ENCODE measurements at regions not wholly inside any gene's neighbourhood (a gene's known extent, or its start where the extent isn't known, plus 50 kb on each side); places are given as distances from the start of the nearest gene placed in this dataset.

DNA sequence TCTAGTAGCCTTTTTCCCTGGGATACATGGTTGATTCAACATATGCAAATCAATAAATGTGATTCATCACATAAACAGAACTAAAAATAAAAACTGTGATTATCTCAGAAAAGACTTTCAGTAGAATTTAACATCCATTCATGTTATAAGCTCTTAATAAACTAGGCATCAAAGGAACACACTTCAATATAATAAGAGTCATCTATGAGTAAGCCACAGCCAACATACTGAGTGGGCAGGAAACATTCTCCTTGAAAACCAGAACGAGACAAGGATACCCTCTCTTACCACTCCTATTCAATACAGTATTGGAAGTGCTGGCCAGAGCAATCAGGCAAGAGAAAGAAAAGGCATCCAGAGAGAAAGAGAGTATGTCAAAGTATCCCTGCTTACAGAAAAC lies 239.9 kb downstream of the ATPSCKMT start:
- no peak for DNase-seq

DNA sequence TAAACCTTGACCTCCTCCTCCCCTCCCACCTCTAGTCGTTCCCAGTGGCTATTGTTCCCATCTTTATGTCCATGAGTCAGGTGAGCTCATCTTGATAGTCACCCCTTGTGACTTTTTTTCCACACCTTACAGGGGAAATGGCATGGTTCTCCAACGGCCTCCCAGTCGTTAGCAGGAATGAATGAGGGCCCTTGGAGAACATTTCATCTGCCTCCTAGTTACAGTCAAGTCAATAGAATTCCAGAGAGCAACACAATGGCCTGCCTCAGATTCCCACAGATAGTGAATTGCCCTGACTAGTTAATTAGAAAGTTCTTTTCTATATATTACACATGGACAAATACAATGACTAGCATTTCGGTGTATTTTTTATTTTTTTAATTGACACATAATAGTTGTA lies 262.6 kb downstream of the ATPSCKMT start:
- DNase-seq, result no peak

DNA sequence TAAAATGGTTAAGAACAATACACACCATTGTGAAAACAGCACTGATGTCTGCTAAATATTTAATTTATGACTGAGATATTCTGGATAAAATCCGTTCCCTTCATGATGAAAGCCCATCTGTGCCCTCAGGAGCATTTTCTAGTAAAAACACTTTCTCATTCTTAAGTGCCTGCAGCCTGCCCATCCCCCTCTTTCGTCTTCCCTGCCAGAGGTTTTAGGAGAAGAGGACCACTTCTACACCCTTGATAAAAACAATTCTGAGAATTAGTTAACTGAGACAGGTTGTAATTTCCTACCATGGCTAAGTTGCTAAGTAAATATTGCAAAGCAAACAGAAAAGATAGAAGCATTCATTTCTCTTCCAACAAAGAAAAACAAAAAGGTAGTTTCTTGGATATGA lies 272.6 kb downstream of the ATPSCKMT start:
- DNase-seq, result no peak

DNA sequence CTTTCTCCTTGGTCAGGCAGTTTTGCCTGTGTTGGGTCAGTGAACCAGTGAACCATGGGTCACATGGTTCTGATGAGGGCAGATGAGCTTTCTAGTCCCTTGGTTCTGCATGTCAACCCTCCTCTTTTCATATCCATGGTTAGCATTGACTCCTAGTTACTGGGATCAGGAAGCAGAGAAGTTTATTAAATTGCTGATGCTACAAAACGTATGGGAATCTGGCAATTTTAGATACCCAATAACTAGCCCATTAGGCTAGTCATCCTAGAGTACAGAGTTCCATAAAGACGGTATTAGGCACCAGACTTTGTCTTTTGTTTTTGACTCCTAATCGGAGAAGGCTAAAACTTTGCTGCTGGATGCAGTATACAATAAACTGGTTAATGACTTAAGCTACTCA lies 273.1 kb downstream of the ATPSCKMT start:
- DNase-seq, result no peak

DNA sequence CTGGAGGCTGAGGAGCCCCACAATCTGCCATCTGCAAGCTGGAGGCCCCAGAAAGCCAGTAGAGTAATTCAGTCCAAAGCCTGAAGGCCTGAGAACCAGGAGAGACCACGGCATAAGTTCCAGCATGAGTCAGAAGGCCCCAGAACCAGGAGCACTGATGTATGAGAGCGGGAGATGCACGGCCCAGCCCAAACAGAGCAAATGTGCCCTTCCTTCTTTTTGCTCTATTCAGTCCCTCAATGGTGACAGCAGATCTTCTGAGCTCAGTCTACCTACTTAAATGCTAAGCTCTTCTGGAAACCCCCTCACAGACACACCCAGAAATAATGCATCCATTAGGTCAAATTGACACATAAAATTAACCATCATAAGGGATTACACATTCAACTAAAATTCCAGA lies 277.6 kb downstream of the ATPSCKMT start:
- DNase-seq, result no peak

DNA sequence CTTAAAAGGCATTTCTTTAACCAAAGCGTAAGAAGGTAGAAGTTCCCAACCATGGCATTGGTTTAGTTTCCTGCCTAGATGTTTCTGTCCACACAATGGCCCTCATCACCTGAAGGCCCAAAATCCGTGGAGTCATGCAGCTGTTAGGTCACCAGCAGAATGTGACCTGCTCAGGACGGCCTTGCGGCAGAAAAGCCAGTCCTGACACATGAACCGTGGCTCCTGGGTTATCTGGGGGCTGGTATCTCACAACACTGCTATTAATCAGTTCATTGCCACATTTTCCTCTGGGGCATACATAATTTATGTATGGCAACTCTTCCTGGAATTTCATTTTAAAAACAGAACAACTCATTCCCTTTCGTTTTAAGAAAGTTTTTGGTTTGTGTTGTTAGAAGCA lies 278.4 kb downstream of the ATPSCKMT start:
- no peak for DNase-seq

DNA sequence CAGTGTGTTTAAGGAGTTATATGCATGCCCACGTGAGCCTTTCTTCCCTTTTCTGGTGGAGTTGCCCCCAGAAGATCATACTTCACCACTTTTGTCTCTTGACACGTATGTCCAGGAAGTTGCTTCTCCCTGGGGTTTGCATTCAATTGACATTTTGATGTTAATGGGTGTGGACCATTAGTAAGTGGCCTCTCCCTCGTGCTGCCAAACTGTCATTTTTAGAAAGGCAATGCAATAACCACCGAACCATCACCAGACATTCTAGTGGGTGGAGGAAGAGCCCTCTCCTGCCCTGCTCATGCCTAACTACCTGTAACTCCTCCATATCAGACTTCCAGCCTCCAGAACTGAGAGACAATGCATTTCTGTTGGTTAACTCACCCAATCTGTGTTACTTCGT lies 290.8 kb downstream of the ATPSCKMT start:
- DNase-seq, result no peak

DNA sequence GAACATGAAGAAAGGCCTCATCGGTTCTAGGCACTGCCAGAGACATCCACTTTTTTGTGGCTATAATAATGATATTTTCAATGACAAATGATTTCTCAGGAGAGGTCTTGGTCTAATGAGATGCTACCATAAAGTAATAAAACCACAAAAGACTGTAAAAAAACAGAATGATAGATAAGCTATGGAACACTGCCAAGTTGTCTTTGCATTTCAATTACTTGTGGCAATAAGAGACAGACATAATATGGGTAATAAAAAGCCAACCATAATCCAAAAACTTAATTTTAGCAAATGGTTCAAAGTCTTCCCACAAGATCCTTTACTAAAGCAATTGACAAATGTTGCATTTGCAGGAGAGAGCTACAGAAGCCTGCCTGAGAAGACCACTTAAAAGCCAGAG lies 292.5 kb downstream of the ATPSCKMT start:
- no peak for DNase-seq

DNA sequence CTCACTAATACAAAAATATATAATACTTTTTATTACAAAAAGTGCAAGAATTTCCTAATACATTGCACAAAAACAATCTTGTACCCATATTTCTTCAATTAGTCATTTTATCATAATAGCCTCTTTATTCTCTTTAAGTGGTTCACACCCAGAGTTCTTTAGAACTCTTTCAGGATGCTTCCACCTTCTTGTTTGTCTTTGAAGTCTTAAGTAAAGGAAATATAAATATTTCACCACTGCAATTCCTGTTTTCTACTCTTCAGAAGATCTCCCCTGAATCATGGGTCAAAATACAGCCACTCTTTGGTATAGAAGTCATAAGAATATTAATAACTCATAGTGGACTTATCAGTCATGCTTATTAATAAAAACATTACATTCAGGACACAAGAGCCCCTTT lies 293.0 kb downstream of the ATPSCKMT start:
- DNase-seq, result no peak

DNA sequence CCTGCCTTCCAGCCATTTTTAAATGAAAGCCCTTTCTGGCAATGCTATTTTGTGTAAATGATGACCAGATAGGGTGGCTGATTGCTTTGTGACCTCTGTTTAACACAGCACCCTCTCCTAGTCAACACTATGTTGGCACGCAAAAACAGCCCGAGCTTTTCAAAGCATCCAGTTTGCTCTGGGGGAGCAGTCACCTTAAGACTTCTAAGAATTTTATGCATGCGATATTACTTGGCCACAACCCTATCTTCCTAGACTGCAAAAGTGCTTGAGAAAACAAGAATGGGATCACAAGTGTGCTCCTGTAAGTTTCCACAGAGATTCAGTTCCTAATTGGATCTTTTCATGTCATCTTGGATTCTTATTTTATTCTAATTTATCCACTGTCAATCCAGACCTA lies 294.1 kb downstream of the ATPSCKMT start:
- DNase-seq, result no peak

DNA sequence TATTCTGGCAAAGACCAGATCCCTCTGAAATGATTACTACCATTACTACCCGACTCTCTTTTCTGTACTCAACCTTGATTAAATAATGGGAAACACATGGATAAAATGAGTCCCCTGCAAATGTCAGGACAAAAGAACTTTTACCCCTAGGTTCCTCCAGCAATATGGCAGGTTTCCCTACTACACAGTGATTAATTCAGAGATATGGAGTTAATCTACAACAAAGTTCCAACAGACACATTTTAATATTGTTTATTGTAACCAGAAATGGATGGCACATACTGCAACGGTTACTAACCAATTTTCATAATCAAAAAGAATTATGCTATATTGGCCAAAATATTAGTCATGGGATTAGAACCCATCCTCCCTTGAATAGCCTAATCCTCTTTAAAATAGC lies 294.8 kb downstream of the ATPSCKMT start:
- DNase-seq, result no peak

DNA sequence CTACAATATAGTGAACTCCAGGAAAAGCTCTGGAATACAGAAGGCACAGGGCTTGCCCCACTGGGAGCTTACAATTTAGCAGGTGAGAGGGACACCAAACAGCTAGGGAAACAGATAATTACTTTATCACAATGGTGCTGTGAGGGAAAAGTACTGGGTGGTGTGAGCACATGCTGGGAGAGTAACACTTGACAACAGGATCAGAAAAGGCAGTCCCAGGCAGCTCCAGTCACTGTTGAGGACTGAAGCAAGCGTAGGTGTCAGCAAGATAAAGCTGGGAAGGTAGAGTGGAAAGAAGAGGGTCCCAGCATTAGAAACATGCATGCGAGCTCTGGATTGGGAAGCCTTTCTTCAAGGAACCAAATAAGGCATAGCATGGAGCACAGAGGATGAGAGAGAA lies 296.0 kb downstream of the ATPSCKMT start:
- no peak for DNase-seq

DNA sequence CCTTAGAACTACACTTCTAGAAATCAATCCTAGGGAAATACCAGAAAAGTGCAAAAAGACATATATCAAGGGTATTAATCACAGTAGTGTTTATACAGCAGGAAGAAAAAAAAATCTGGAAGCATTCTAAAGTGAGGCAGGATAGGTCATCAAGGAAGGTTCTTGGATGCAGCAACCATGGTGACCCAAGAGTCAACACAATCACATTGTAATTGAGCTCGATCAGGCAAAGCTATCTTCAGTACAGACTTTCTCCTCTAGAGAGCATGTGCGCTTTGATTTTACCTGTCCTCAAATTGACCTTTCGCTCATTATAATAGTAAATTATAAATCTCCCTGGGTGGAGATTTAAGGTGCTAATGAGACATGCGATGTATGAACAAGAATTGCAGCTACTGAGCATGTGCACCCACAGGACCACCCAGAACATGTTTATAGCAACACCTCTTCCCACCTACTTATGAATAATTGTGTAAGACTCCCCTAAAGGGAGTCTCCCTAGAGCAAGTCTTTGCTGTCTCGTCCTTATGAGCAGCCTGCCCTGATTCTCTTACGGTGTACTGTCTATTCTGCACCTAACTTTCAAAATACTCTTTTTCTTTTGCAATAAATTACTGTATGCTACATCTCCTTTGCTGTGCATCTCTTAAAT lies 297.7 kb downstream of the ATPSCKMT start:
- DNase-seq, result no peak

DNA sequence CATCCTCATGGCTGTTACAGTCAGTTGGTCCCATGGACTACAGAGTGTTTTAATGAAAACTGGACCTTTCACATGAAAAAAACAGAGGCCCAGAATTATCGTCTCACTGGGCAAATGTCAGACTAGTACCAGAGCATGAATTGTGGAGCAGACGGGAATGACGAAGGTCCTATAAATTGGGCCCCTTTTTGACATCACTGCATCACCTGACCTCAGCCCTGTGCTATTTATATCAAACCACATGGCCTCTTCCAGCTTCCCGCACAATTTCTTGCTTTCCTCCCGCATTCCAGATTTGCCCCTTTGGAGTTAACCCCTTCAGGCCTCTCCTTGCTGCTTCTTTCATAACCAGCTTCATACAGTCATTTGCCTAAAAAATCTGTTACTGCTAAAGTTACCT lies 301.7 kb downstream of the ATPSCKMT start:
- DNase-seq, result no peak

DNA sequence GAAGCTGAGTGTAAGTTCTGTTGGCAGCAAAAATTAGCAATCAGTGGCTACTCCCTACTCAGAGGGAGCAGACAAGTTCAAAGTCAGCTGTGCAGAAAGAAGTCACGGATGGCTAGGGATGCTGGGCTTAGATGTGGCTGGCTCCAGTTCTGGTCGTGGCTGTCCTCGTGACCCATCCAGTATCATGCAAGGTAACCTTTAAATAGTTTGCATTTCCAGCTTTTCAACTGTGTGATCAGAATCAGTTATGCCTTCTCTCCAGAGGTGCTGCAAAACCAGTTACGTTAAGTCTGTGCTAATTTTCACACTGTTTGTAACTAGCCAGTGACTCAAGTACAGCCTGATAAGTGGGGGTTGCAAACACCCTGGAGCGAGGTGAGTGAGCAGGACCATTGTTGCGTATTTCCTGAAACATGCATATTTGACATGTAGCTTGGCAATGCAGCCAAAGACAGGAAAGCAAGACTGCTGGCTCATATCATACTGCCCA lies 302.4 kb downstream of the ATPSCKMT start:
- no peak for DNase-seq

DNA sequence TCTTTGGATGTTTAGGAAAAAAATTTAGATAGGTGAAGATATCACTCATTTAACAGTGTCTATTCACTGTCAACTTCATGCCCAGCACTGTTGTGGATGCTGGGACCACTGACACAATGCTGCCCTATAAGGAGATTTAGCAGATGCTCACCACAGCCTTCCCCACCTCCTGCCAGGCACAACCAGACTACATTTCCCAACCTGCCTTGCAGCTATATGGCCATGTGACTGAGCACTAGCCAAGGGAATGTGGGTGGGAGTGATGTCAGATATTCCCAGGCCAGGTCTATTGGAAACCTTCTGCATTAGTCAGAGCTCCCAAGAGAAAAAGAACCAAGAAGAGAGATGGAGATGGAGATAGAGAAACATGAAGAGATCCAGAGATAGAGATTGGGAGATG lies 302.6 kb upstream of the TAS2R1 start:
- no peak for DNase-seq

DNA sequence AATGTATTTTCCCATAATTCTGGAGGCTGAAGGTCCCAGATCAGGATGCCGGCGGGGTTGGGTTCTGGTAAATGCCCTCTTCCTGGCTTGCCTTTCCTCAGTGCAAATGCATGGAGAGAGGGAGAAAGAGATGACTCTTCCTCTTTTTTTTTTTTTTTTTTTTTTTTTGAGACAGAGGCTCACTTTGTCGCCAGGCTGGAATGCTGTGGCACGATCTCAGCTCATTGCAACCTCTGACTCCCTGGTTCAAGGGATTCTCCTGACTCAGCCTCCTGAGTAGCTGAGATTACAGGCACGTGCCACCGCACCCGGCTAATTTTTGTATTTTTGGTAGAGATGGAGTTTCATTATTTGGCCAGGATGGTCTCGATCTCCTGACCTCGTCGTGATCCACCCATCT lies 300.0 kb upstream of the TAS2R1 start:
- no peak for DNase-seq

DNA sequence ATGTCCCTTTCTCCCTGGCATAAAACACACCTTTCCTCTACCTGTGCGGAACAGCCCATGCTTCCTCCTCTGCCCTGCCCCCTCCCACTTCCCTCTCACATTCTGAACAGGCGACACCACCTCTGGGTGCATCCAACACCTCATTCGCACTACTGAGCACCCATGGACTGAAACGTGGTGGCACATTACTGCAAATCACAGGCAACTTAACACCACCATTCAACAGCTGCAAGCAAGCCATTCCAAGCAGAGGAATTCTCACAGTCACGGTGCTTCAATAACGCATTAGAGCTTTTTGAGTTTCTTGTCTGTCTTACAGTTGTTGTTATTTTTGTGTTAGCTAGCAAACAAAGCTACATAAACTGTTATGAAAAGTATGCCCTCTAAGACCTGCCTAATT lies 298.2 kb upstream of the TAS2R1 start:
- no peak for DNase-seq

DNA sequence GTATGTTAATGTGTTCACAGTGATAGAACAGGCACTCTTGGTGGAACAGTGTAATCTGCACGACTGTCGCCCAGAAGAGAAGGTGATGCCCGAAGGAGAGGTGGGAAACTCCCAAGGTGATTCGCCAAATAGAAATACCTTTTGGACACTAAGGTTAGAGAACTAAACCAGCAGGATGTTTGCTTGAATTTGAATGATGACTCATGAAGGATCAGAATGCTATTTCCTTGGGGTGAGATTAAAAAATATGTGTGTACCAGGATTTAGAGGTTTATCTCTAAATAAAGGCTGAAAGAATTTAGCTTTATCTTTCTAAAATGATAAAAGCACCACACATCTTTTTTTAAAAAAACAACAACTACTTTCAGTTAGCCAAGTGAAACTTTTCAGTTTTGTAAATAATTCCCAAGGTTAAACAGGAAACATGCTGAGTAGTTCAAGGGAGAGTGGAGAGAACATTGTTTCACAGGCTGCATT lies 297.4 kb upstream of the TAS2R1 start:
- no peak for DNase-seq

DNA sequence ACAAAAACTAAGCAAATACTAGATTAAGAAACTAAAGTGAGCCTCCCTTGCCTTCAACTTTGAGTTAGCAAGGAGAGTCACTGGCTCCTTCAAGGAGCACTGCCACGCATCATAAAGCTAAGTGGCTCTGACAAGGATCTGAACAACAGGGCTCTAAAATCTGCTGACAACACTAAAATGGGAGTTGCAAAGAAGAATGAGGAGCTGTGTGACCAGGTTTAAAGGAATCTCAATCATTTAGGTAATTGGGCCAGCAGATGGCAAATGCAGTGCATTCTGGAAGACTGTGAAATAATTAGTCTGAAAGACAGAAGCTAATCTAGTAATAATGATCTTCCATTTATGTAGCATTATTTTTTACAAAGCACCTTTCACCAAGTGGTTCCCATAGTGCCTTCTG lies 297.0 kb upstream of the TAS2R1 start:
- DNase-seq, result no peak

DNA sequence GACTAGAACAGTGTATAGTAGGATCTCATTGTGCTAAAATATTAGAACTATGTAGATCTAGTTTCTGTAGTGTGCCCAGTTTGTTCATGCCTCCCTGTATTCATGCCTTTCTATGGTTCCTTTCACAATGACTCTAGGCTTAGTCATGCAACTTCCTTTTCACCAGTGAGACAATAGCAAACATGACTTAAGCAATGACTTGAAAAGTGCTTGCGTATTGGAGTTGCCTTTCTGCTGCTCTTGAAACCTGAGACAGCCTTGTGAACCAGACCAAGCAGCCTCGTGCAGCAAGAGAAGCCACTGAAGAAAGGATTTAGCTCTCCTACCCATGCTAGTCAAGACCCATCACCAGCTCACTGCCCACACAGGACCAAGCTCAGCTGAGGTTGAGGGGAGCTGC lies 294.5 kb upstream of the TAS2R1 start:
- peak; percentile 54 for DNase-seq

DNA sequence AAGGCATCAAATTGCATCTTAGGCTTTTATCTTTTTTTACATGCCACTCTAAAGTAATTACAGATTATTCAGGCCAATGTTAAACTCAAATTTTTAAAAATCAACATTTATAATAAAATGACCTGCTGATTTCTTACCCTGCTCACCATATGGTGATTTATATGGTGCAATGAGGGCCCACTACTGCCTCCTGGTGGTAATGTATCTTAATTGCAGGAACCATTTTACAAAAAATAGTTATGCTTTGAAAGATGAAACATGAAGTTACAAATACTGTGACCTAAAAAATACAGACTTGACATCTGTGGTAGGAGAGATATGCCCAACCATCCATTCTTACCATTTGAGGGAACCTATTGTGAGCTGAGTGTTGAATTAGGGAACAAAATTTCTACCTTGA lies 292.6 kb upstream of the TAS2R1 start:
- DNase-seq, result no peak

DNA sequence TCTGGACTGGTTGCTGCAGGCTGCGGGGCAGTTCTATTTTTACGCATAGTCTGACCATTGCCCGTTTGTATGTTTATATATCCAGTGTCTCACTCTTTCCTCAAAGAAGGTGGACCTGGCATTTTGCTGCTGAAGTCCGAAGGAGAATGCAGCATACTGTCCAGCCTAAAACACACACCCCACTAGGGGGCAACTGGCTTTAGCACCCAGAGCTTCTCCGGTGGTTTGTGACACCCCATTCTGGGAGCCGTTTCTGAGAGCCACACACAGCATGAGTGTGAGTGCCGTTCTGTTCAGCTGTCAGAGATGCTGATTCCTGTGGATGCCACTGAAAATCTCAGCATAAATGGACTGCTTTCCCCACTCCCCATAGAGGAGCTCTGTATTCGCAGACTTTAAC lies 290.5 kb upstream of the TAS2R1 start:
- DNase-seq, result no peak

DNA sequence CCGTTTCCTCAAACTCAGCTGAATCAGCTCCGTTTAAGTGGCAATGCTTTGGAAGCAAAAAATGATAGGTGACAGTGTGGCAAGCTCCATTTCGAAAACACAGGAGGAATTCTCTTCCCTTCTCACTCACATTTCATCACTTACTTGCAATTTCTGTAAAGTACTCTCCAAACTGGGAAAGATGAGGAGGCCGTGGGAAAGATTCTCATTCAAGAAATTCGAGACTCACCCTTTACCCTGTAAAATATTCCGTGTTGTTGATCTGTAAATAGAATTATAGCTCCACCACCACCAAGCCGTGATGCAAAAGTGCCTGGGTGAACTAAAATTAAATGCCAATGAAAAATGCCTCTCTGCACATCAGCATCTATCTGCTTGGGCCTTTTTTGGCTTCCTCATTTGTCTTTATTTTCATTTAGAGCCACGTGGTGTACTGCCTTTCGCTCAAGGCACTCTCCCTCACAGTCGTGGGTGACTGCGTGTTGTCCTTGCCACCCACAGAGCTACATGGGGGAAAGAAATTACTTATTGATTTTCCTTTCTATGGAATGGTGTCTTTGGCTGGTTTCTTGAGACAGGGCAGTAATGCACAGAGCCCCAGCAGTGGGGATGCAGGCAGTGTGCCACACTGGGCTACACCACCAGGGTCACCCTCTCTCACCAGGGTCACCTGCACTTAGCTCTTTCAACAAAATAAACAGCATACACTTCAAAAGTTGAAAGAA lies 289.3 kb upstream of the TAS2R1 start:
- no peak for DNase-seq

DNA sequence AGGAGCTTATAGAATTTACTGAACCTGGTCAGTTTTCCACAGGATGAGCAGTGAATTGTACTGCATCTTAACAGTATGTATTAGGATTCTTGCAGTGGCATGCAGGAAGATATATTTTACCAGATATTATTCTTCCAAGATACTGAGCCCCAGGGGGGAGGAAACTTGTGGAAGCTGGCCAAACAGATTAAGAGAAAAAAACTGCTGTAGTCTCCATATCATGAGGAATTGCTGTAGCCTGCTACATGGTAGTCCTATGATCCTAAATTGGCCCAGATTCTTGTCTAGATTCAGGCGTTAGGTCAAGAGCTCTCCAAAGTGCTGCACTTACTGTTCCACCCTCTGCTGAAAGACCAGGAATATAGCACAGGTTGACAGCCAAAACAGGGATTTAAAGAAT lies 275.5 kb upstream of the TAS2R1 start:
- no peak for DNase-seq
